Activated CD4-positive, alpha-beta memory T cell treated with anti-CD3 and anti-CD28 coated beads, Interleukin-2, amount 10 ng/mL, durations not matched to agents 7 days and 5 days (primary cell): ENCODE measurements at regions not wholly inside any gene's neighbourhood (a gene's known extent, or its start where the extent isn't known, plus 50 kb on each side); places are given as distances from the start of the nearest gene placed in this dataset.

ENCODE experiments used
- CTCF ChIA-PET: fragments of 350-600 bp; sonication (Branson Sonifier 250); formaldehyde crosslinking; loops from one replicate; lab custom pipeline; 2021; ENCODE audit warnings: antibody characterized with exemption, inconsistent platforms; lab: Charles Lee
- POLR2A ChIA-PET: fragments of 350-600 bp; sonication (Branson Sonifier 250); formaldehyde crosslinking; loops from one replicate; lab custom pipeline; 2021; ENCODE audit warnings: antibody characterized with exemption; lab: Charles Lee
- DNase-seq: peaks from one replicate; pipeline ENCODE4 v3.0.0-alpha.2; 2020
- H3K27ac Mint-ChIP-seq: one replicate; pipeline ENCODE4 v1.8.0; 2021; ENCODE audit warnings: mild to moderate bottlenecking, mixed read lengths
- H3K27me3 Mint-ChIP-seq: one replicate; pipeline ENCODE4 v1.8.0; 2021; ENCODE audit warnings: mixed read lengths
- H3K36me3 Mint-ChIP-seq: one replicate; pipeline ENCODE4 v1.8.0; 2021; ENCODE audit warnings: low read depth, mixed read lengths
- H3K4me1 Mint-ChIP-seq: one replicate; pipeline ENCODE4 v1.8.0; 2021; ENCODE audit warnings: mixed read lengths
- H3K4me3 Mint-ChIP-seq: one replicate; pipeline ENCODE4 v1.8.0; 2021; ENCODE audit warnings: mild to moderate bottlenecking, mixed read lengths
- H3K9me3 Mint-ChIP-seq: one replicate; pipeline ENCODE4 v1.8.0; 2021; ENCODE audit warnings: mixed read lengths

- no peak for DNase-seq
- H3K36me3 Mint-ChIP-seq, result no peaks in the 10 kb centered on the region
- CTCF ChIA-PET, result no interaction called here
- no peaks in the 10 kb centered on the region for H3K9me3 Mint-ChIP-seq
- H3K27ac Mint-ChIP-seq, result no peak overlapping the region
- no peak overlapping the region for H3K4me3 Mint-ChIP-seq
- POLR2A ChIA-PET, result no interaction called here
- H3K27me3 Mint-ChIP-seq, result peaks cover 6% of the 10 kb centered on the region
- peaks cover 19% of the 10 kb centered on the region for H3K4me1 Mint-ChIP-seq
Observed at GRCh38 chr11:4190519-4190918, 95.9 kb downstream of the RRM1 start.

- Mint-ChIP-seq H3K9me3 (no peaks in the 10 kb centered on the region), H3K4me1 (peaks cover 23% of the 10 kb centered on the region), H3K36me3 (no peaks in the 10 kb centered on the region), H3K4me3 (no peak overlapping the region), H3K27ac (no peak overlapping the region), H3K27me3 (peaks cover 6% of the 10 kb centered on the region)
- ChIA-PET POLR2A (no interaction called here), CTCF (no interaction called here)
- no peak for DNase-seq
Observed at GRCh38 chr11:4190098-4190497, 95.5 kb downstream of the RRM1 start.
